Fibroblast of skin of left quadriceps (primary cell): ENCODE measurements at regions not wholly inside any gene's neighbourhood (a gene's known extent, or its start where the extent isn't known, plus 50 kb on each side); places are given as distances from the start of the nearest gene placed in this dataset.

Source experiments
- DNase-seq, 2 experiments: peaks; one replicate each; pipeline ENCODE4 v3.0.0-alpha.2; 2013; ENCODE audit warnings: low read depth in 2 of 2

DNA sequence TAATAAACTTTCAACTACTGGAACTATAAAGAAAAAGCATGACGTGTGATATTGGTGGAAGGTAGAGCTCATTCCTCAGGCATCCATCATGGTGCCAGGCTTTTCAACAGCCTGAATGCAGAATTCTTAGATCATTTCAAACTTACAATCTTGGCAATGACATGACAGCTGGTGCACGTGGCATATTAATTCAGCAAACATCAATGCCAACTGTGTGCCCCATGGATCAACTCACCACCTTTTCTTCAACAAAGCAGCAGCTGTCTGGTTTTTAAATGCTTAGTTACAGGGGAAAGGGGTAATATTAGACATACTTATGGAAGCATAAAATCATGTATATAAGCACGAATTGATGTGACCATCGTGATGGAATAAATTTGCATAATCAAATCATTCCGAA, 56.0 kb upstream of the OR13F1 start:
- DNase-seq, result no peak
